ENCODE measurements at regions not wholly inside any gene's neighbourhood (a gene's known extent, or its start where the extent isn't known, plus 50 kb on each side); places are given as distances from the start of the nearest gene placed in this dataset.

DNA sequence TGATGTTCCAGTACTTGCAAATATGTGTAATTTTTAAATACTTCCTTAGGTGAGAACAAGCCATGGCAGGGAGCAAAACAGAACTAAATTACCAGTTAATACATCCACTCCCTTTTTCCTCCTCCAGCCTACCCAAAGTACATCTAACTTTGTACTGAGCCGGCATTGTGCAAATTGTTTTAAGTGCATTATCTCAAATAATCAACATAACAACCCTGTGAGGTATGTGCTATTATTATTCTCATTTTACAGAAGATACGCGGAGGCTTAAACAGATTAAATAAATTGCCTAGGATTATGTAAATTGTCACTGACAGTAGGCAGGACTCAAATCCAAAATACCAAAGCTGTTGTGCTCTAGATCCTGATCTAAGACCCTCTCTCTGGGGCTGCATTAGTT, 55.5 kb upstream of the KLF4 start:
- no peak overlapping the region for H3K27ac ChIP-seq
- no peak for DNase-seq (ENCODE audit: low read depth, low spot score)

DNA sequence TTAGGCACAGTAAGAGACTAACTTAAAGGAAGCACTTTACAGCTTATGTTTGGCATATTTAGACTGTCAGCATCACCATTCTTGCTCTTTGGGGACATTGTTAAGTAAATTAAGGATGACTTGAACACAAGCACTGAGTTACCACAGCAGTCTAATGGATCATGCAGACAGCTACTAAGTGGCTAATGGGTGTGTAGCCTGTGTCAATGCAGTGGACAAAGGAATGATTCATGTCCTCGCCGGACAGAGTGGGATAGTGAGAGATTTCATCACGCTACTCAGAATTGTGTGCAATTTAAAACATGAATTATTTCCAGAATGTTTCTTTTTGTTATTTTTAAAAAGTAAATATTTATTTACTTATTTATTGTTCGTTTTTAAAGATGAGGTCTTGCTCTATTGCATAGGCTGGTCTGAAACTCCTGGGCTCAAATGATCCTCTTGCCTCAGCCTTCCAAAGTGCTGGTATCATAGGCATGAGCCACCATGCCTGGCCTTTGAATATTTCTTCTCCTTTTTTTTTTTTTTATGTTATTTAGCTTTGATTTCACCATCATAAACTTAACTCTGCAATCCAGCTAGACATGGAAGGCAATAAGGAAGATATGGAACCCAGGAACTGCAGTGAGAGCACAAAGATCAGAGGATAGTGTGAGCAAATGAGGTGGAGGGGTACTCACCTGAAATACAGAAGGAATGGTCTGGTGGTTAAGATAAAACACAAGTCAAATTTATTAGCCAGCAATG, 53.0 kb upstream of the KLF4 start:
- DNase-seq (ENCODE audit: low read depth, low spot score): no peak

GRCh38 chr9:107541523-107541922, 52.0 kb upstream of the KLF4 start:
- no peak overlapping the region for H3K27ac ChIP-seq
- no peak for DNase-seq (ENCODE audit: low read depth, low spot score)

More for the DNA sequence above, 53.0 kb upstream of the KLF4 start:
- H3K27ac ChIP-seq: no peak overlapping the region

- no peak overlapping the region for H3K27ac ChIP-seq
- no peak for DNase-seq (ENCODE audit: low read depth, low spot score)
Measured at GRCh38 chr9:107540164-107540561, 50.6 kb upstream of the KLF4 start.

GRCh38 chr9:107539427-107540163, 50.0 kb upstream of the KLF4 start:
- H3K27ac ChIP-seq: no peak overlapping the region
- DNase-seq (ENCODE audit: low read depth, low spot score): no peak

Data from epithelial cell of prostate (primary cell).